ENCODE measurements at regions not wholly inside any gene's neighbourhood (a gene's known extent, or its start where the extent isn't known, plus 50 kb on each side); places are given as distances from the start of the nearest gene placed in this dataset.

DNA sequence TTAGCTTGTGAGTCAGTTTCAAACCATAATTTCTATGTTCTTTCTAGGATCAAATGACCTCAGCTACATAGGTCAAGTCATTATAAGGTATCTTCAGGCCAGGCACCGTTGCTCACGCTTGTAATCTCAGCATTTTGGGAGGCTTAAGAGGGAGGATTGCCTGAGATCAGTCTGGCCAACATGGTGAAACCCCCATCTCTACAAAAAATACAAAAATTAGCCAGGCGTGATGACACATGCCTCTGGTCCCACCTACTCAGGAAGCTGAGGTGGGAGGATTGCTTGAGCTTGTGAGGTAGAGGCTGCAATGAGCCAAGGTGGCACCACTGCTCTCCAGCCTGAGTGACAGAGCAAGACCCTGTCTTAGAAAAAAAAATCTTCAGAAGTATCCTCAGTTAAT lies 362.3 kb downstream of the GATA3 start:
- TF ChIP-seq, protein P1, sequence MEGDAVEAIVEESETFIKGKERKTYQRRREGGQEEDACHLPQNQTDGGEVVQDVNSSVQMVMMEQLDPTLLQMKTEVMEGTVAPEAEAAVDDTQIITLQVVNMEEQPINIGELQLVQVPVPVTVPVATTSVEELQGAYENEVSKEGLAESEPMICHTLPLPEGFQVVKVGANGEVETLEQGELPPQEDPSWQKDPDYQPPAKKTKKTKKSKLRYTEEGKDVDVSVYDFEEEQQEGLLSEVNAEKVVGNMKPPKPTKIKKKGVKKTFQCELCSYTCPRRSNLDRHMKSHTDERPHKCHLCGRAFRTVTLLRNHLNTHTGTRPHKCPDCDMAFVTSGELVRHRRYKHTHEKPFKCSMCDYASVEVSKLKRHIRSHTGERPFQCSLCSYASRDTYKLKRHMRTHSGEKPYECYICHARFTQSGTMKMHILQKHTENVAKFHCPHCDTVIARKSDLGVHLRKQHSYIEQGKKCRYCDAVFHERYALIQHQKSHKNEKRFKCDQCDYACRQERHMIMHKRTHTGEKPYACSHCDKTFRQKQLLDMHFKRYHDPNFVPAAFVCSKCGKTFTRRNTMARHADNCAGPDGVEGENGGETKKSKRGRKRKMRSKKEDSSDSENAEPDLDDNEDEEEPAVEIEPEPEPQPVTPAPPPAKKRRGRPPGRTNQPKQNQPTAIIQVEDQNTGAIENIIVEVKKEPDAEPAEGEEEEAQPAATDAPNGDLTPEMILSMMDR (IDR thresholded peaks at IDR 0.05; ENCODE audit: insufficient read depth, low read length, poor library complexity, severe bottlenecking): no peak
- TF ChIP-seq EZH2phosphoT487 (conservative IDR thresholded peaks at IDR 0.05; ENCODE audit: low read length): no peak
